B cell (primary cell): ENCODE measurements at regions not wholly inside any gene's neighbourhood (a gene's known extent, or its start where the extent isn't known, plus 50 kb on each side); places are given as distances from the start of the nearest gene placed in this dataset.
"Not testable (repeated sequence)": the region's sequence is repeated elsewhere in the genome, so short reads cannot be mapped to it uniquely, and the experiment has no call there.

ENCODE experiments used
- ATAC-seq: fragments of 200-7000 bp; cut with Tn5 transposase; one replicate; pipeline ENCODE4 v1.10.0; 2021; ENCODE audit warnings: low read depth, mild to moderate bottlenecking, moderate number of reproducible peaks, moderate library complexity
- CTCF ChIA-PET: fragments of 350-600 bp; sonication (Branson Sonifier 250); formaldehyde crosslinking; loops from one replicate; lab custom pipeline; 2021; ENCODE audit warnings: antibody characterized with exemption, inconsistent platforms; lab: Charles Lee
- POLR2A ChIA-PET: fragments of 350-600 bp; sonication (Branson Sonifier 250); formaldehyde crosslinking; loops from one replicate; lab custom pipeline; 2021; ENCODE audit warnings: antibody characterized with exemption; lab: Charles Lee
- DNase-seq: peaks from one replicate; pipeline ENCODE4 v3.0.0; 2013
- H2AFZ ChIP-seq: 2 replicates; pipeline ENCODE4 v1.6.1; 2012; ENCODE audit warnings: mild to moderate bottlenecking, low read depth, low read length; ENCODE audit not compliant: insufficient read depth, poor library complexity, severe bottlenecking
- H3K27ac ChIP-seq, 2 donors: 1 replicate in 1 of 2; 2 replicates in 1 of 2; pipeline ENCODE4 v1.5.1; 2012 to 2013; ENCODE audit warnings: low read length in 2 of 2, mild to moderate bottlenecking in 2 of 2, moderate library complexity in 1 of 2
- H3K27me3 ChIP-seq, 4 experiments: fragments of 200-600 bp in 1 of 4; sonication (generic) in 1 of 4; replicated peaks in 1 of 4; 1 replicate in 2 of 4; 2 replicates in 2 of 4; pipeline versions ENCODE4 v1.6.1 to v1.7.0; 2013 to 2016; ENCODE audit warnings: low read length in 3 of 4, mild to moderate bottlenecking in 2 of 4, mixed read lengths in 1 of 4, moderate library complexity in 1 of 4; ENCODE audit not compliant: insufficient read depth in 4 of 4, control insufficient read depth in 3 of 4; ENCODE audit errors: control extremely low read depth in 1 of 4
- H3K36me3 ChIP-seq, 2 experiments: replicated peaks in 1 of 2; 1 replicate in 1 of 2; 2 replicates in 1 of 2; pipeline versions ENCODE4 v1.6.1 to v1.7.1; 2013; ENCODE audit warnings: low read length in 1 of 2; ENCODE audit not compliant: insufficient read depth in 2 of 2, control insufficient read depth in 1 of 2; ENCODE audit errors: control extremely low read depth in 1 of 2, extremely low read depth in 1 of 2
- H3K4me1 ChIP-seq, 2 donors: fragments of 200-600 bp in 1 of 2; sonication (generic) in 1 of 2; 1 replicate in 1 of 2; 2 replicates in 1 of 2; pipeline versions ENCODE4 v1.5.1 to v1.6.1; 2013 to 2017; ENCODE audit warnings: low read length in 2 of 2; ENCODE audit not compliant: control insufficient read depth in 2 of 2, insufficient read depth in 2 of 2
- H3K4me2 ChIP-seq: replicated peaks from 2 replicates; pipeline ENCODE3; 2012; ENCODE audit warnings: mild to moderate bottlenecking, low read depth, low read length; ENCODE audit not compliant: poor library complexity, severe bottlenecking
- H3K4me3 ChIP-seq, 5 experiments: fragments of 200-600 bp in 1 of 5; sonication (generic) in 1 of 5; 1 replicate in 3 of 5; 2 replicates in 2 of 5; pipeline versions ENCODE4 v1.5.1 to v1.7.0; 2011 to 2016; ENCODE audit warnings: low read length in 4 of 5, mild to moderate bottlenecking in 4 of 5, low read depth in 2 of 5, control low read depth in 1 of 5, moderate library complexity in 1 of 5; ENCODE audit not compliant: insufficient read depth in 1 of 5; ENCODE audit errors: control extremely low read depth in 1 of 5, extremely low read depth in 1 of 5
- H3K79me2 ChIP-seq: fragments of 200-600 bp; sonication (generic); one replicate; pipeline ENCODE4 v1.6.0; 2016; ENCODE audit warnings: low read length; ENCODE audit not compliant: control insufficient read depth, insufficient read depth
- H3K9ac ChIP-seq: fragments of 200-600 bp; sonication (generic); 2 replicates; pipeline ENCODE4 v1.6.1; 2017; ENCODE audit warnings: mild to moderate bottlenecking, low read length, moderate library complexity
- H3K9me3 ChIP-seq, 3 donors: one replicate each; pipeline versions ENCODE4 v1.6.1 to v1.7.1; 2013; ENCODE audit warnings: low read length in 2 of 3; ENCODE audit not compliant: control insufficient read depth in 2 of 3, insufficient read depth in 1 of 3; ENCODE audit errors: control extremely low read depth in 1 of 3
- H4K20me1 ChIP-seq: 2 replicates; pipeline ENCODE4 v1.6.0; 2012; ENCODE audit warnings: mild to moderate bottlenecking, low read length; ENCODE audit not compliant: insufficient read depth, control insufficient read depth, poor library complexity, severe bottlenecking
- H3K27ac Mint-ChIP-seq: one replicate; pipeline ENCODE4 v1.8.0; 2021; ENCODE audit warnings: mixed read lengths
- H3K27me3 Mint-ChIP-seq: one replicate; pipeline ENCODE4 v1.8.0; 2021; ENCODE audit warnings: mixed read lengths
- H3K4me1 Mint-ChIP-seq: one replicate; pipeline ENCODE4 v1.8.0; 2021; ENCODE audit warnings: mixed read lengths
- H3K4me3 Mint-ChIP-seq: one replicate; pipeline ENCODE4 v1.8.0; 2021; ENCODE audit warnings: mixed read lengths
- H3K9me3 Mint-ChIP-seq: one replicate; pipeline ENCODE4 v1.8.0; 2022; ENCODE audit warnings: mixed read lengths; ENCODE audit not compliant: insufficient read depth
- CTCF ChIP-seq: fragments of 200-600 bp; IDR thresholded peaks from one replicate; pipeline ENCODE4 v1.8.0; 2022; ENCODE audit warnings: antibody characterized with exemption, mild to moderate bottlenecking
- EZH2 ChIP-seq: IDR thresholded peaks from 2 replicates; pipeline ENCODE4 v1.6.1; 2012; ENCODE audit warnings: borderline replicate concordance, low read depth, mild to moderate bottlenecking, moderate library complexity, low read length; ENCODE audit not compliant: insufficient read depth, poor library complexity, severe bottlenecking
- WGBS: methylation state at CpG from one replicate; pipeline ENCODE4 v1.1.5; 2013; ENCODE audit warnings: missing lambda C conversion rate; ENCODE audit not compliant: insufficient coverage; 5-methylcytosine and 5-hydroxymethylcytosine counted together
- intact Hi-C: fragments of 100-400 bp; cut with micrococcal nuclease; formaldehyde crosslinking; loops from one replicate; pipeline ENCODE4 v1.10.0; 2022

- intact Hi-C loops, H3K27ac Mint-ChIP-seq, H3K4me1 Mint-ChIP-seq, CTCF ChIA-PET, H3K9me3 Mint-ChIP-seq, H3K4me1 ChIP-seq, H3K36me3 ChIP-seq, H3K9ac ChIP-seq, H3K79me2 ChIP-seq, H2AFZ ChIP-seq, H3K9me3 ChIP-seq, POLR2A ChIA-PET, H3K4me3 ChIP-seq, ATAC-seq, H3K4me3 Mint-ChIP-seq, H3K4me2 ChIP-seq, H4K20me1 ChIP-seq, DNase-seq, H3K27ac ChIP-seq: not testable (repeated sequence)
- H3K27me3 ChIP-seq: peaks cover 0 to 11% (median 1%) of the 10 kb centered on the region in 4 experiments
- WGBS: 96% methylated on average over 7 of the region's 8 CpGs
- H3K27me3 Mint-ChIP-seq: peaks cover 47% of the 10 kb centered on the region
Observed at GRCh38 chr1:55430206-55430605, 215.0 kb upstream of the USP24 start.

- H2AFZ ChIP-seq: no peak overlapping the region
- Mint-ChIP-seq H3K4me3 (no peak overlapping the region), H3K27ac (no peak overlapping the region), H3K27me3 (peaks cover 52% of the 10 kb centered on the region), H3K9me3 (no peaks in the 10 kb centered on the region), H3K4me1 (no peaks in the 10 kb centered on the region)
- H3K27me3 ChIP-seq: peaks cover 0 to 11% (median 1%) of the 10 kb centered on the region in 4 experiments
- no peak for DNase-seq
- no peak for ATAC-seq
- H4K20me1 ChIP-seq: no peaks in the 10 kb centered on the region
- H3K79me2 ChIP-seq: no peaks in the 10 kb centered on the region
- ChIA-PET CTCF (no interaction called here), POLR2A (interaction anchor here (0.5 kb wide), 1 partner anchor 14 kb away, joined by 6 read pairs; no protein-coding TSS in a partner anchor)
- no peak for TF ChIP-seq EZH2
- no peak for TF ChIP-seq CTCF
- no peak overlapping the region for H3K9ac ChIP-seq
- H3K4me2 ChIP-seq: no peak overlapping the region
- WGBS: 85% methylated on average over 9 of the region's 9 CpGs
- H3K27ac ChIP-seq: no peak overlapping the region
- no peaks in the 10 kb centered on the region for H3K4me1 ChIP-seq
- intact Hi-C loops: no loop called here
- H3K36me3 ChIP-seq: no peaks in the 10 kb centered on the region
- H3K9me3 ChIP-seq: peaks cover 0 to 3% (median 0%) of the 10 kb centered on the region in 3 donors
- H3K4me3 ChIP-seq: no peak overlapping the region
Observed at GRCh38 chr1:55428944-55429931, 214.1 kb upstream of the USP24 start.
